H9 (cell line): ENCODE measurements at regions not wholly inside any gene's neighbourhood (a gene's known extent, or its start where the extent isn't known, plus 50 kb on each side); places are given as distances from the start of the nearest gene placed in this dataset.

Experiments
- DNase-seq: peaks from one replicate; pipeline ENCODE4 v3.0.0-alpha.2; 2017
- H2AFZ ChIP-seq: one replicate; pipeline ENCODE4 v1.6.1; 2013; ENCODE audit warnings: mild to moderate bottlenecking, low read length, control low read depth, moderate library complexity
- H2AK5ac ChIP-seq: 2 replicates; pipeline ENCODE4 v1.6.1; 2013; ENCODE audit warnings: low read length, control low read depth, mixed read lengths; ENCODE audit not compliant: insufficient read length
- H2BK120ac ChIP-seq: one replicate; pipeline ENCODE4 v1.6.1; 2013; ENCODE audit warnings: low read depth, mild to moderate bottlenecking, low read length, control low read depth, inconsistent platforms; ENCODE audit not compliant: poor library complexity, severe bottlenecking
- H2BK12ac ChIP-seq: 2 replicates; pipeline ENCODE4 v1.6.1; 2013; ENCODE audit warnings: low read length, control low read depth, mixed read lengths, low read depth; ENCODE audit not compliant: insufficient read length
- H2BK15ac ChIP-seq: 2 replicates; pipeline ENCODE4 v1.6.1; 2013; ENCODE audit warnings: low read depth, low read length, control low read depth
- H2BK20ac ChIP-seq: one replicate; pipeline ENCODE4 v1.6.1; 2013; ENCODE audit warnings: low read depth, mild to moderate bottlenecking, low read length, control low read depth, inconsistent platforms; ENCODE audit not compliant: poor library complexity, severe bottlenecking
- H2BK5ac ChIP-seq: 2 replicates; pipeline ENCODE4 v1.6.1; 2013; ENCODE audit warnings: low read length, control low read depth, mixed read lengths; ENCODE audit not compliant: insufficient read length
- H3K14ac ChIP-seq: 2 replicates; pipeline ENCODE4 v1.6.1; 2013; ENCODE audit warnings: low read length, control low read depth; ENCODE audit not compliant: insufficient read depth
- H3K18ac ChIP-seq: 2 replicates; pipeline ENCODE4 v1.6.1; 2013; ENCODE audit warnings: low read depth, mild to moderate bottlenecking, mixed read lengths, low read length, control low read depth; ENCODE audit not compliant: insufficient read length
- H3K23ac ChIP-seq: 2 replicates; pipeline ENCODE4 v1.6.1; 2013; ENCODE audit warnings: low read length, control low read depth, mixed read lengths, low read depth; ENCODE audit not compliant: insufficient read length
- H3K23me2 ChIP-seq: 2 replicates; pipeline ENCODE4 v1.6.1; 2013; ENCODE audit warnings: low read depth, mild to moderate bottlenecking, mixed read lengths, low read length, control low read depth; ENCODE audit not compliant: insufficient read length, poor library complexity, severe bottlenecking
- H3K27ac ChIP-seq: 2 replicates; pipeline ENCODE4 v1.5.1; 2013; ENCODE audit warnings: low read length, control low read depth, mixed read lengths, low read depth; ENCODE audit not compliant: insufficient read length
- H3K27me3 ChIP-seq: 2 replicates; pipeline ENCODE4 v1.6.1; 2013; ENCODE audit warnings: low read length, control low read depth, inconsistent platforms; ENCODE audit not compliant: insufficient read depth
- H3K4ac ChIP-seq: 2 replicates; pipeline ENCODE4 v1.6.1; 2013; ENCODE audit warnings: low read depth, mild to moderate bottlenecking, control low read depth, inconsistent platforms, low read length, moderate library complexity
- H3K4me1 ChIP-seq: 2 replicates; pipeline ENCODE4 v1.6.1; 2013; ENCODE audit warnings: low read length, control low read depth, inconsistent platforms; ENCODE audit not compliant: insufficient read depth
- H3K4me2 ChIP-seq: 2 replicates; pipeline ENCODE4 v1.6.1; 2013; ENCODE audit warnings: low read length, control low read depth, mixed read lengths; ENCODE audit not compliant: insufficient read length, insufficient read depth
- H3K56ac ChIP-seq: 2 replicates; pipeline ENCODE4 v1.6.1; 2013; ENCODE audit warnings: low read depth, mild to moderate bottlenecking, mixed read lengths, low read length, control low read depth; ENCODE audit not compliant: insufficient read length
- H3K79me1 ChIP-seq: 2 replicates; pipeline ENCODE4 v1.6.1; 2013; ENCODE audit warnings: low read depth, mild to moderate bottlenecking, moderate library complexity, low read length, control low read depth, inconsistent platforms; ENCODE audit not compliant: insufficient read depth, poor library complexity, severe bottlenecking
- H3K79me2 ChIP-seq: 2 replicates; pipeline ENCODE4 v1.6.1; 2013; ENCODE audit warnings: low read length, control low read depth, inconsistent platforms; ENCODE audit not compliant: insufficient read depth
- H3K9ac ChIP-seq: 2 replicates; pipeline ENCODE4 v1.6.1; 2013; ENCODE audit warnings: low read length, control low read depth, mixed read lengths; ENCODE audit not compliant: insufficient read length; ENCODE audit errors: extremely low read depth
- H3K9me3 ChIP-seq: one replicate; pipeline ENCODE4 v1.6.1; 2013; ENCODE audit warnings: low read depth, low read length, inconsistent platforms; ENCODE audit not compliant: control insufficient read depth
- H3T11ph ChIP-seq: one replicate; pipeline ENCODE4 v1.6.1; 2013; ENCODE audit warnings: mild to moderate bottlenecking, low read length, control low read depth, inconsistent platforms
- H4K20me1 ChIP-seq: one replicate; pipeline ENCODE4 v1.6.1; 2013; ENCODE audit not compliant: control insufficient read depth, insufficient read length, insufficient read depth
- H4K5ac ChIP-seq: 2 replicates; pipeline ENCODE4 v1.6.1; 2013; ENCODE audit warnings: low read depth, mild to moderate bottlenecking, mixed read lengths, low read length, control low read depth; ENCODE audit not compliant: insufficient read length
- H4K8ac ChIP-seq: replicated peaks from 2 replicates; pipeline ENCODE4 v1.6.1; 2013; ENCODE audit warnings: low read length, control low read depth, mixed read lengths, low read depth; ENCODE audit not compliant: insufficient read length
- H4K91ac ChIP-seq: 2 replicates; pipeline ENCODE4 v1.6.1; 2013; ENCODE audit warnings: low read depth, mild to moderate bottlenecking, moderate library complexity, mixed read lengths, low read length, control low read depth; ENCODE audit not compliant: insufficient read length
- H3K27ac Mint-ChIP-seq, 3 experiments: 2 replicates in 2 of 3; 3 replicates in 1 of 3; pipeline ENCODE4 v1.8.0; 2020 to 2021; ENCODE audit warnings: mixed read lengths in 3 of 3, mild to moderate bottlenecking in 1 of 3, moderate library complexity in 1 of 3
- H3K27me3 Mint-ChIP-seq: 2 replicates; pipeline ENCODE4 v1.8.0; 2021; ENCODE audit warnings: low read depth, mild to moderate bottlenecking, moderate library complexity, mixed read lengths
- H3K36me3 Mint-ChIP-seq, 3 experiments: 2 replicates in 2 of 3; 3 replicates in 1 of 3; pipeline ENCODE4 v1.8.0; 2020 to 2021; ENCODE audit warnings: low read depth in 3 of 3, mixed read lengths in 3 of 3; ENCODE audit not compliant: insufficient read depth in 1 of 3
- H3K4me1 Mint-ChIP-seq, 2 experiments: 2 replicates each; pipeline ENCODE4 v1.8.0; 2020; ENCODE audit warnings: mixed read lengths in 2 of 2
- H3K4me3 Mint-ChIP-seq, 2 experiments: 2 replicates in 1 of 2; 3 replicates in 1 of 2; pipeline ENCODE4 v1.8.0; 2020 to 2021; ENCODE audit warnings: mild to moderate bottlenecking in 2 of 2, mixed read lengths in 2 of 2, moderate library complexity in 1 of 2
- H3K9me3 Mint-ChIP-seq, 2 experiments: 2 replicates in 1 of 2; 3 replicates in 1 of 2; pipeline ENCODE4 v1.8.0; 2020; ENCODE audit warnings: mild to moderate bottlenecking in 2 of 2, mixed read lengths in 2 of 2, moderate library complexity in 1 of 2
- CTCF ChIP-seq: fragments of 200-600 bp; sonication (generic); conservative IDR thresholded peaks from 3 replicates; pipeline ENCODE4 v1.8.0; 2021; ENCODE audit warnings: antibody characterized with exemption, mild to moderate bottlenecking
- WGBS: extraction: QIAGEN DNeasy Blood & Tissue Kit; methylation state at CpG from one replicate; pipeline ENCODE4 v1.1.7; 2013; ENCODE audit warnings: missing lambda C conversion rate, low lambda C conversion rate, mixed read lengths; ENCODE audit not compliant: insufficient read length; ENCODE audit errors: extremely low coverage; 5-methylcytosine and 5-hydroxymethylcytosine counted together

GRCh38 chr1:198901266-198901665 lies 262.4 kb downstream of the PTPRC start:
- Histone ChIP-seq H2BK20ac (no peak overlapping the region), H4K20me1 (no peaks in the 10 kb centered on the region), H3K4me1 (no peaks in the 10 kb centered on the region; the same call in 1 of the 2 replicates), H3K27me3 (no peaks in the 10 kb centered on the region), H2BK5ac (no peak overlapping the region), H4K8ac (no peak overlapping the region), H3K4me2 (no peak overlapping the region), H3K27ac (no peak overlapping the region), H4K91ac (no peak overlapping the region), H2AK5ac (no peak overlapping the region), H3K79me2 (no peaks in the 10 kb centered on the region), H3K23me2 (no peaks in the 10 kb centered on the region), H3K9ac (no peak overlapping the region), H3K14ac (no peak overlapping the region), H2BK12ac (no peak overlapping the region), H2BK15ac (no peak overlapping the region), H3K56ac (no peak overlapping the region), H3K23ac (no peak overlapping the region), H3K4ac (no peak overlapping the region), H3K79me1 (no peaks in the 10 kb centered on the region), H2AFZ (no peak overlapping the region), H3K18ac (no peak overlapping the region), H3K9me3 (no peaks in the 10 kb centered on the region), H3T11ph (no peak overlapping the region), H4K5ac (no peak overlapping the region), H2BK120ac (no peak overlapping the region)
- Mint-ChIP-seq H3K27me3 (no peaks in the 10 kb centered on the region), H3K27ac (no peak overlapping the region), H3K9me3 (no peaks in the 10 kb centered on the region), H3K4me3 (no peak overlapping the region), H3K4me1 (peaks cover 13% of the 10 kb centered on the region in 2 experiments), H3K36me3 (no peaks in the 10 kb centered on the region)
- TF ChIP-seq CTCF: no peak
- DNase-seq: no peak
- no CpG with 5 or more reads among the region's 3 CpGs for WGBS
